ENCODE measurements at regions not wholly inside any gene's neighbourhood (a gene's known extent, or its start where the extent isn't known, plus 50 kb on each side); places are given as distances from the start of the nearest gene placed in this dataset.
A peak's percentile ranks its signal among the peaks of the same experiment; 100 is the strongest.
"Not testable (repeated sequence)": the region's sequence is repeated elsewhere in the genome, so short reads cannot be mapped to it uniquely, and the experiment has no call there.

GRCh38 chrY:7288611-7289010 is 377.1 kb upstream of the AMELY start:
- peaks cover 14% of the 10 kb centered on the region for H3K4me1 Mint-ChIP-seq
- no peak overlapping the region for H3K4me3 ChIP-seq
- peak overlapping the region; percentile 51; the same call in 1 of the 2 replicates for H3K4me2 ChIP-seq
- H3K4me1 ChIP-seq (ENCODE audit: insufficient read depth), result peaks cover 5% of the 10 kb centered on the region; the same call in 1 of the 2 replicates
- H3K27me3 Mint-ChIP-seq (ENCODE audit: insufficient read depth, low read depth, poor library complexity), result no peaks in the 10 kb centered on the region
- no peak overlapping the region for H2AFZ ChIP-seq
- H3K4me3 Mint-ChIP-seq, result no peak overlapping the region
- H3K9me3 Mint-ChIP-seq, result no peaks in the 10 kb centered on the region
- DNase-seq (ENCODE audit: low spot score), result no peak
- H3K9me2 ChIP-seq (ENCODE audit: insufficient read depth), result no peaks in the 10 kb centered on the region
- H3K27ac ChIP-seq (ENCODE audit: low read depth), result 0 out of 2 replicates have a peak overlapping the region, but pooled peaks have one; percentile 65
- no peak for ATAC-seq
- H3K36me3 ChIP-seq (ENCODE audit: insufficient read depth), result no peaks in the 10 kb centered on the region
- peaks cover 32% of the 10 kb centered on the region for H3K36me3 Mint-ChIP-seq (ENCODE audit: low read depth)
- no peaks in the 10 kb centered on the region for H3F3A ChIP-seq (replicated peaks; ENCODE audit: low read depth)
- TF ChIP-seq ZNF114 (CRISPR knock-in tag; IDR thresholded peaks at IDR 0.05), result no peak
- no peak for TF ChIP-seq EZH2phosphoT487 (IDR thresholded peaks at IDR 0.05; ENCODE audit: unreplicated experiment)
- no peak for TF ChIP-seq JUNB (IDR thresholded peaks at IDR 0.05; ENCODE audit: unreplicated experiment)
- no peak for TF ChIP-seq STAT1 (IDR thresholded peaks at IDR 0.05; ENCODE audit: unreplicated experiment)
- TF ChIP-seq, protein P1, sequence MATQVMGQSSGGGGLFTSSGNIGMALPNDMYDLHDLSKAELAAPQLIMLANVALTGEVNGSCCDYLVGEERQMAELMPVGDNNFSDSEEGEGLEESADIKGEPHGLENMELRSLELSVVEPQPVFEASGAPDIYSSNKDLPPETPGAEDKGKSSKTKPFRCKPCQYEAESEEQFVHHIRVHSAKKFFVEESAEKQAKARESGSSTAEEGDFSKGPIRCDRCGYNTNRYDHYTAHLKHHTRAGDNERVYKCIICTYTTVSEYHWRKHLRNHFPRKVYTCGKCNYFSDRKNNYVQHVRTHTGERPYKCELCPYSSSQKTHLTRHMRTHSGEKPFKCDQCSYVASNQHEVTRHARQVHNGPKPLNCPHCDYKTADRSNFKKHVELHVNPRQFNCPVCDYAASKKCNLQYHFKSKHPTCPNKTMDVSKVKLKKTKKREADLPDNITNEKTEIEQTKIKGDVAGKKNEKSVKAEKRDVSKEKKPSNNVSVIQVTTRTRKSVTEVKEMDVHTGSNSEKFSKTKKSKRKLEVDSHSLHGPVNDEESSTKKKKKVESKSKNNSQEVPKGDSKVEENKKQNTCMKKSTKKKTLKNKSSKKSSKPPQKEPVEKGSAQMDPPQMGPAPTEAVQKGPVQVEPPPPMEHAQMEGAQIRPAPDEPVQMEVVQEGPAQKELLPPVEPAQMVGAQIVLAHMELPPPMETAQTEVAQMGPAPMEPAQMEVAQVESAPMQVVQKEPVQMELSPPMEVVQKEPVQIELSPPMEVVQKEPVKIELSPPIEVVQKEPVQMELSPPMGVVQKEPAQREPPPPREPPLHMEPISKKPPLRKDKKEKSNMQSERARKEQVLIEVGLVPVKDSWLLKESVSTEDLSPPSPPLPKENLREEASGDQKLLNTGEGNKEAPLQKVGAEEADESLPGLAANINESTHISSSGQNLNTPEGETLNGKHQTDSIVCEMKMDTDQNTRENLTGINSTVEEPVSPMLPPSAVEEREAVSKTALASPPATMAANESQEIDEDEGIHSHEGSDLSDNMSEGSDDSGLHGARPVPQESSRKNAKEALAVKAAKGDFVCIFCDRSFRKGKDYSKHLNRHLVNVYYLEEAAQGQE (IDR thresholded peaks at IDR 0.05; ENCODE audit: unreplicated experiment), result no peak
- no peak for TF ChIP-seq ZNF331 (CRISPR knock-in tag; IDR thresholded peaks at IDR 0.05; ENCODE audit: low read depth)
- TF ChIP-seq NANOG (IDR thresholded peaks at IDR 0.05; ENCODE audit: borderline replicate concordance), result no peak
- no peak for TF ChIP-seq EZH2 (IDR thresholded peaks at IDR 0.05; ENCODE audit: low read depth, unreplicated experiment)
- TF ChIP-seq POLR2AphosphoS5 (IDR thresholded peaks at IDR 0.05; ENCODE audit: low read depth), result no peak
- H3K27ac Mint-ChIP-seq, result no peak overlapping the region
- no peaks in the 10 kb centered on the region for H4K20me1 ChIP-seq (replicated peaks; ENCODE audit: insufficient read depth)
- peaks cover 78% of the 10 kb centered on the region for H3K79me2 ChIP-seq (replicated peaks; ENCODE audit: insufficient read depth)
- no peaks in the 10 kb centered on the region for H3K27me3 ChIP-seq (ENCODE audit: insufficient read depth)

DNA sequence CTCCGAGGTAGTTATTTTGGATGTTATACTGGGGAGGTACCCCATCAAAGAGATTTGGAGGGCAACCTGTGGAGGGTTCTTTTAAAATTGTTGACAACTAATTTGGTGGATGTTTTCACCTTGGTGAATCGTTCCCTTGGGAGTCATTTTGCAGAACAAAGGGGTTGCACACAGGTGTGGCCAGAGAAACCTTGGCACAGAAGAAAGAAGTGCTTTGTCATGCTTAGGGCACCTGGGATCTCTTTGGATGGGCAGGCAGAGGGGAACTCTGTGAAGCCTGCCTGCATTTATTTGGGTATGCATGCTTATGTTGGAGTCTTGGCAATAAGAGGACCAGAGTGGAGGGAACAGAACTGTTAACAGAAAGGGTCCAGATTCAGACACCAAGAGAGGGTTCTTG is 376.4 kb upstream of the AMELY start:
- not testable (repeated sequence) for H3K4me3 ChIP-seq; H3K36me3 ChIP-seq (ENCODE audit: insufficient read depth); DNase-seq (ENCODE audit: low spot score); H3K27me3 Mint-ChIP-seq (ENCODE audit: insufficient read depth, low read depth, poor library complexity); H3F3A ChIP-seq (replicated peaks; ENCODE audit: low read depth); H3K9me2 ChIP-seq (ENCODE audit: insufficient read depth); H2AFZ ChIP-seq; H4K20me1 ChIP-seq (replicated peaks; ENCODE audit: insufficient read depth); H3K4me1 ChIP-seq (ENCODE audit: insufficient read depth); H3K27me3 ChIP-seq (ENCODE audit: insufficient read depth); H3K9me3 Mint-ChIP-seq
- peaks cover 78% of the 10 kb centered on the region for H3K79me2 ChIP-seq (replicated peaks; ENCODE audit: insufficient read depth)
- H3K4me2 ChIP-seq, result peak overlapping the region; percentile 51; the same call in 1 of the 2 replicates
- Mint-ChIP-seq H3K27ac (peak overlapping the region; percentile 95), H3K4me3 (peak overlapping the region; percentile 44; the same call in 2 of the 3 replicates), H3K36me3 (ENCODE audit: low read depth) (peaks cover 33% of the 10 kb centered on the region), H3K4me1 (peaks cover 14% of the 10 kb centered on the region)
- peak; percentile 95 for ATAC-seq
- peak overlapping the region; percentile 65; the same call in 1 of the 2 replicates for H3K27ac ChIP-seq (ENCODE audit: low read depth)

All from GM23338 (cell line).